ENCODE measurements at regions not wholly inside any gene's neighbourhood (a gene's known extent, or its start where the extent isn't known, plus 50 kb on each side); places are given as distances from the start of the nearest gene placed in this dataset.
"Not testable (repeated sequence)": the region's sequence is repeated elsewhere in the genome, so short reads cannot be mapped to it uniquely, and the experiment has no call there.

GRCh38 chr17:77544347-77545110 is 403.8 kb downstream of the SEC14L1 start:
- no peaks in the 10 kb centered on the region for H3K9me3 ChIP-seq
- no peak overlapping the region for H3K4me3 ChIP-seq
- no peak for DNase-seq
- H3K27me3 ChIP-seq, result peaks cover 2% of the 10 kb centered on the region
- no peaks in the 10 kb centered on the region for H3K36me3 ChIP-seq

- H3K9me3 ChIP-seq, result no peaks in the 10 kb centered on the region
- DNase-seq, result no peak
- H3K27me3 ChIP-seq, result peaks cover 2% of the 10 kb centered on the region
- H3K36me3 ChIP-seq, result no peaks in the 10 kb centered on the region
- H3K4me3 ChIP-seq, result no peak overlapping the region
Measured at GRCh38 chr17:77546772-77547241, 406.0 kb downstream of the SEC14L1 start.

- Histone ChIP-seq H3K9me3 (no peaks in the 10 kb centered on the region), H3K27me3 (no peaks in the 10 kb centered on the region), H3K36me3 (no peaks in the 10 kb centered on the region), H3K4me3 (no peak overlapping the region)
- no peak for DNase-seq
Measured at GRCh38 chr17:77548967-77549366, 408.2 kb downstream of the SEC14L1 start.

GRCh38 chr17:77549726-77550366 is 408.7 kb upstream of the TNRC6C start:
- no peaks in the 10 kb centered on the region for H3K9me3 ChIP-seq
- H3K27me3 ChIP-seq, result no peaks in the 10 kb centered on the region
- H3K36me3 ChIP-seq, result no peaks in the 10 kb centered on the region
- no peak overlapping the region for H3K4me3 ChIP-seq
- no peak for DNase-seq

- DNase-seq, result no peak
- H3K4me3 ChIP-seq, result no peak overlapping the region
- H3K27me3 ChIP-seq, result peaks cover 6% of the 10 kb centered on the region
- no peaks in the 10 kb centered on the region for H3K9me3 ChIP-seq
- no peaks in the 10 kb centered on the region for H3K36me3 ChIP-seq
Measured at GRCh38 chr17:77553459-77554066, 404.9 kb upstream of the TNRC6C start.

DNA sequence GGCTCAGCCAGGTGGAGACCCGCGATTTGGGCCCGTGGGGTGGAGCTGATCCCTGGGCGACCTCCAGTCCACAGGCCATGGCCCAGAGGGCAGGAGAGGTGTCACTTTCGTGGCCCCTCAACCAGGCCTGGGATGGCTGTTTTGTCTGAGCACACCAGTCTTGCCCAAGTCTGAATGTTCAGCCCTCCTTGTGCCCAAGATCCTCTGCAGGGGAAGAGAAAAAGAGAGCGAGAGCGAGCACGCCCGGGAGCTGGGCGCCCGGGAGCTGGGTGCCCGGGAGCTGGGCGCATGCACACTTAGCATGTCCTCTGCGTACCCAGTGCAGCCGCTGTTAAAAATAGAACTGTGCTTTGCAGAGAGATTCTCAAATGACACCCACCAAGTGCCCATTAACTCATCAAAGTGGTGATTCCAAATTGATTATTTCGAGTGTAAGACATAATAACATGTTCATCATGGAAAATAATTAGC is 403.3 kb upstream of the TNRC6C start:
- DNase-seq, result no peak
- H3K4me3 ChIP-seq, result no peak overlapping the region
- no peaks in the 10 kb centered on the region for H3K9me3 ChIP-seq
- H3K36me3 ChIP-seq, result no peaks in the 10 kb centered on the region
- peaks cover 9% of the 10 kb centered on the region for H3K27me3 ChIP-seq

DNA sequence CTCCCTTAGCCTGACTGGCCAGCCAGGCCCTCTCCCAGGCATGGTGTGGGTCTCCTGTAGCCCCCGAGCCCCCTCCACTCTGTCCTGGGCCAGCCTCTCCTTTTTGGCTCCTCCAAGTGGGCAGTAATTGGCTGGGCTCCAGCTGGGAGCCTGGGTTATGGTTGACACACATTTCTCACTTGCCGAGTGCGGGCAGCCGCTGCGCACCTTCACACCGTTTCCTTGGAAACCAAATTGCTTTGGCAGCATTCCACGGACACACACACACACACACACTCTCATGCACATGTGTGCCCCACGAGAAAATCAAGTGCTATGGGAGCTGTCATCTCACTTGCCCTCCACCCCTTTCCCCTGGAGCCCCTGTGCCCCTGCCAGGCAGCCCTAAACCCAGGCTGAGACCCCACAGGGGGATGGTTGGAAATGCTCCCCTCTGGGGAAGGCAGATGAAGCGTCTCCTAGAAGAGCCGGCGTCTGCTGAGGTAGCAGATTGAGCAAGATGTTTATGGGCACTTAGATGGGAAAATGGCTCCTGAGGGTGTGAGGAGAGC is 402.7 kb upstream of the TNRC6C start:
- DNase-seq, result no peak
- H3K27me3 ChIP-seq, result peaks cover 9% of the 10 kb centered on the region
- no peaks in the 10 kb centered on the region for H3K9me3 ChIP-seq

GRCh38 chr17:77556383-77557061 is 402.0 kb upstream of the TNRC6C start:
- H3K27me3 ChIP-seq, result peaks cover 9% of the 10 kb centered on the region
- no peak for DNase-seq

More for the DNA sequence above, 402.7 kb upstream of the TNRC6C start:
- Histone ChIP-seq H3K4me3 (no peak overlapping the region), H3K36me3 (no peaks in the 10 kb centered on the region)

DNA sequence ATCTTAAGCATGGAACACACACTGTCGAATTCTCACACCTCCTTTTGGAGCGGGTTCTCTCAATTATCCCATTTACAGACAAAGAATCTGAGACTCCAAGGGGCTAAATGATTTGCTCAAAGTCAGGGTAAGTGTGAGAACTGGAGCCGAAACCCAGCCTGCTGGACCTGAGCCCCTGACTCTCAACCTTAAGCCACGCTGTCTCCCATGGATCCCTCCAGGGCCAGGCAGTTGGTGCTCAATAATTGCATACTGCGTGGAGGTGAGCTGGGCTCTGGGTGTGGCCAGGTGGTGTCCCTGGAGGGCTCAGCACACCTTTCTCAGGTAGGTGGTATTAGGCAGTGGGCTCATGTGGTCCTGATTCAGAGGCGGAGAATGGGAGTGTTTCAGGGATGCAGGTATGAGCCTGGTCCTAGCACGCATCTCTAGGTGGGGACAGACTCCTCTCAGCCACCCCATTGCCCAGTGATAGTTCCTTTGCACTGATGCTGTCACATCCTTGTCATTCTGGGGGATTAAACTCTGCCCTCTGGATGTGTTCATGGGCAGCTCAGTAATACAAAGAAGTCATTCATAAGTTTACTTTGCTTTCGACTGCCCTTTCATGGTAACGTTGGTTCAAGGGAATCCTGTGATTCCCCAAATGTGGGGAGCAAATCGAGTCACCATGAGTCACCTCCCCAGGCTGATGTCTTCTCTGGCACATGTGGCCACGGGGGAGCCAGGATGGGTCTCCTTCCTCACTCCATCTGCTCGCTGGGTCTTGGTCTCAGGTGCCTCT is 399.5 kb upstream of the TNRC6C start:
- Histone ChIP-seq H3K36me3 (no peaks in the 10 kb centered on the region), H3K9me3 (no peaks in the 10 kb centered on the region), H3K27me3 (peaks cover 9% of the 10 kb centered on the region), H3K4me3 (no peak overlapping the region)
- no peak for DNase-seq

More at GRCh38 chr17:77556383-77557061, 402.0 kb upstream of the TNRC6C start:
- Histone ChIP-seq H3K36me3 (no peaks in the 10 kb centered on the region), H3K4me3 (no peak overlapping the region), H3K9me3 (no peaks in the 10 kb centered on the region)

DNA sequence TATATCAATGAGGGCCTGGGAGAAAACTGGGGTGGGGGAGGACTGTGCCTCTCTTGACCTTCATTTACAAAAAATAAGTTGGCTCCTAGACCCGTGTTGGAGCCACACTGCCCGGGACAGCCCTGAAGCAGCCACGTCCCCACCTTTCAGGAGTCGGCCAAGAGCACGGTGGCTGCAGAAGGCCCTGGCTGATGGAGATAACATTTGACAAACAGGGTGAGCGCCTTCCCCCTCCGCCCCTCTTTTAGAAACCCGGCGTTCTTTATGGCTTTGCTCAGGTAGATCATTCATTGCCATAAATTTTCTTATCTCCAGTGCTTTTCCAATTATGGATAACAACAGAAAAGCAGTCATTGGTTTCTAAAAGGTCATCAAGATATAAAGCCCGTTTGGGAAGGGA is 398.1 kb upstream of the TNRC6C start:
- no peaks in the 10 kb centered on the region for H3K36me3 ChIP-seq
- no peaks in the 10 kb centered on the region for H3K9me3 ChIP-seq
- H3K27me3 ChIP-seq, result peaks cover 11% of the 10 kb centered on the region
- H3K4me3 ChIP-seq, result no peak overlapping the region
- DNase-seq, result no peak

- no peaks in the 10 kb centered on the region for H3K36me3 ChIP-seq
- no peak overlapping the region for H3K4me3 ChIP-seq
- no peaks in the 10 kb centered on the region for H3K9me3 ChIP-seq
- peaks cover 11% of the 10 kb centered on the region for H3K27me3 ChIP-seq
- no peak for DNase-seq
Measured at GRCh38 chr17:77560841-77561240, 397.7 kb upstream of the TNRC6C start.

DNA sequence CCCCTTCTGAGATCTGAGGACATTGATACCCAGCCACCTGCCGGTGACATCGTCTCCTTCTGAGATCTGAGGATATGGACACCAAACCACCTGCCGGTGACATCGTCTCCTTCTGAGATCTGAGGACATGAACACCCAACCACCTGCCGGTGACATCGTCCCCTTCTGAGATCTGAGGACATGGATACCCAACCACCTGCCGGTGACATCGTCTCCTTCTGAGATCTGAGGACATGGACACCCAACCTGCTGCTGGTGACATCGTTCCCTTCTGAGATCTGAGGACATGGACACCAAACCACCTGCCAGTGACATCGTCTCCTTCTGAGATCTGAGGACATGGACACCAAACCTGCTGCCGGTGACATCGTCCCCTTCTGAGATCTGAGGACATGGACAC is 396.1 kb upstream of the TNRC6C start:
- not testable (repeated sequence) for H3K4me3 ChIP-seq, DNase-seq, H3K27me3 ChIP-seq, H3K36me3 ChIP-seq, H3K9me3 ChIP-seq

- no peak for DNase-seq
- H3K27me3 ChIP-seq, result peaks cover 9% of the 10 kb centered on the region
- no peaks in the 10 kb centered on the region for H3K9me3 ChIP-seq
- no peaks in the 10 kb centered on the region for H3K36me3 ChIP-seq
- H3K4me3 ChIP-seq, result no peak overlapping the region
Measured at GRCh38 chr17:77563439-77564102, 394.9 kb upstream of the TNRC6C start.

GRCh38 chr17:77564278-77564920 is 394.1 kb upstream of the TNRC6C start:
- Histone ChIP-seq H3K4me3 (no peak overlapping the region), H3K9me3 (no peaks in the 10 kb centered on the region), H3K27me3 (peaks cover 9% of the 10 kb centered on the region), H3K36me3 (no peaks in the 10 kb centered on the region)
- DNase-seq, result no peak

DNA sequence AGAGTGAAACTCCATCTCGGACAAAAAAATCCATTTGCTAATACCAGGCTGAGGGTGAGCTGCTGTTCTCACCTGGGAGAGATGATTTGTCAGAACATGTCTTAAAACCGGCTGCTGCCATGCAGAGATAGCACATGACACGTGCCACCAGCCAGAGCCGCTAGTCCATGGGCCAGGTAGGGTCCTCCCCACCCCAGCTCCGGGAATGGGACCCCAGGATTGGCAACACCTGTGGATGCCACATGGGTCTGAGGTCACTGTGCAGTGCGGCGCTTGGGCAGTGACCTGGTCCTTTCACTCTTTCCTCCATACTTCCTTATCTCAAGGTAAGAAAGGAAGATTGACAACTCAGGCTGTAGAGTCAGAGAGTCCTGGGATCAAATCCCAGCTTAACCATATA is 393.3 kb upstream of the TNRC6C start:
- peaks cover 7% of the 10 kb centered on the region; the same call in 1 of the 2 replicates for H3K27me3 ChIP-seq
- H3K36me3 ChIP-seq, result no peaks in the 10 kb centered on the region
- no peak for DNase-seq
- no peak overlapping the region for H3K4me3 ChIP-seq
- H3K9me3 ChIP-seq, result no peaks in the 10 kb centered on the region

Data from MG63 (cell line).